ENCODE measurements at regions not wholly inside any gene's neighbourhood (a gene's known extent, or its start where the extent isn't known, plus 50 kb on each side); places are given as distances from the start of the nearest gene placed in this dataset.
A peak's percentile ranks its signal among the peaks of the same experiment; 100 is the strongest.

DNA sequence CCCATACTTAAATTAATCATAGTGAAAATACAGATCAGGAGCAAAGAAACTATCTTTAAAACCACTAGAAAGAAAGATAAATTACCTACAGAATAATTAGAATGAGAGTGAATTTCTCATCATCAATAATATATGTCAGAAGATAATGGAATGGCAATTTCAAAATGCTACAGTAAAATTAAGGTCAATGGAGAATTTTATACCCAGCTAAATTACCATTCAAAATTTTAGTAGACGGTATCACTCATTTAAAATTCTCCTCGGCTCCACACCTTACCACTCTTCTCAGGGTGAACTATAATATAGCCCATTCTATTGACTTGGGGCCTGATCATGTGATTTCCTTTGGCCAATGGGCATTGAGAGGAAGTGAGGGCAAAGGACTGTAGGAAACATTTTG, 192.5 kb upstream of the TCERG1L start:
- ATAC-seq (ENCODE audit: low read depth) = no peak
- no peaks in the 10 kb centered on the region for H3K27me3 ChIP-seq (ENCODE audit: insufficient read depth, poor library complexity, severe bottlenecking)
- no peaks in the 10 kb centered on the region for H3K4me1 ChIP-seq (ENCODE audit: insufficient read depth, poor library complexity, severe bottlenecking)
- H3K9me3 ChIP-seq (ENCODE audit: severe bottlenecking) = peaks cover 12% of the 10 kb centered on the region
- TF ChIP-seq, protein P1, sequence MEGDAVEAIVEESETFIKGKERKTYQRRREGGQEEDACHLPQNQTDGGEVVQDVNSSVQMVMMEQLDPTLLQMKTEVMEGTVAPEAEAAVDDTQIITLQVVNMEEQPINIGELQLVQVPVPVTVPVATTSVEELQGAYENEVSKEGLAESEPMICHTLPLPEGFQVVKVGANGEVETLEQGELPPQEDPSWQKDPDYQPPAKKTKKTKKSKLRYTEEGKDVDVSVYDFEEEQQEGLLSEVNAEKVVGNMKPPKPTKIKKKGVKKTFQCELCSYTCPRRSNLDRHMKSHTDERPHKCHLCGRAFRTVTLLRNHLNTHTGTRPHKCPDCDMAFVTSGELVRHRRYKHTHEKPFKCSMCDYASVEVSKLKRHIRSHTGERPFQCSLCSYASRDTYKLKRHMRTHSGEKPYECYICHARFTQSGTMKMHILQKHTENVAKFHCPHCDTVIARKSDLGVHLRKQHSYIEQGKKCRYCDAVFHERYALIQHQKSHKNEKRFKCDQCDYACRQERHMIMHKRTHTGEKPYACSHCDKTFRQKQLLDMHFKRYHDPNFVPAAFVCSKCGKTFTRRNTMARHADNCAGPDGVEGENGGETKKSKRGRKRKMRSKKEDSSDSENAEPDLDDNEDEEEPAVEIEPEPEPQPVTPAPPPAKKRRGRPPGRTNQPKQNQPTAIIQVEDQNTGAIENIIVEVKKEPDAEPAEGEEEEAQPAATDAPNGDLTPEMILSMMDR (IDR thresholded peaks at IDR 0.05; ENCODE audit: poor library complexity, severe bottlenecking) = no peak
- DNase-seq (ENCODE audit: low spot score) = no peak
- no peak overlapping the region for H3K27ac ChIP-seq (ENCODE audit: poor library complexity, severe bottlenecking)
- H3K4me3 ChIP-seq (ENCODE audit: severe bottlenecking) = no peak overlapping the region
- H3K36me3 ChIP-seq (ENCODE audit: low read depth) = no peaks in the 10 kb centered on the region

DNA sequence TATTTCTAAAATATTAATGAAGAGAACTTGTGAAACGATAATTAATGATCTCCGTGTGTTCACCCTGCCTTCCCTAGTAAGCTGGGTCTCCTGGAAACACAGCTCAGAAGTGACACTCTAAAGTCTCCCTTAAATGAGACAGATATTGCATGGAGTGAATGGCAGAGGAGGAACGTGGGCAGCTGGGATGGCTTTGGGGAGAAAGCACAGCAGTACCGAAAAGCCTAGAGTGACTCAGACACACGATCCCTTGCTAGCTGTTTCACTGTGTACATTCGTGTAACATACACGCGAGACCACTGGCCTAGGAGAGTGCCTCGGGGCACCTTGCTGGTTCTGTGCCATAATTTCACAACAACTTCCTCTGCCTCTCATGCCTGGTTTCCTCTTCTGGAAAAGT, 199.9 kb upstream of the TCERG1L start:
- ATAC-seq (ENCODE audit: low read depth) (no peak), DNase-seq (ENCODE audit: low spot score) (no peak)
- no peaks in the 10 kb centered on the region for H3K36me3 ChIP-seq (ENCODE audit: low read depth)
- no peak overlapping the region for H3K4me3 ChIP-seq (ENCODE audit: severe bottlenecking)
- TF ChIP-seq, protein P1 (IDR thresholded peaks at IDR 0.05; ENCODE audit: poor library complexity, severe bottlenecking) = no peak
- no peak overlapping the region for H3K27ac ChIP-seq (ENCODE audit: poor library complexity, severe bottlenecking)
- no peaks in the 10 kb centered on the region for H3K27me3 ChIP-seq (ENCODE audit: insufficient read depth, poor library complexity, severe bottlenecking)
- H3K4me1 ChIP-seq (ENCODE audit: insufficient read depth, poor library complexity, severe bottlenecking) = no peaks in the 10 kb centered on the region
- peaks cover 2% of the 10 kb centered on the region for H3K9me3 ChIP-seq (ENCODE audit: severe bottlenecking)

DNA sequence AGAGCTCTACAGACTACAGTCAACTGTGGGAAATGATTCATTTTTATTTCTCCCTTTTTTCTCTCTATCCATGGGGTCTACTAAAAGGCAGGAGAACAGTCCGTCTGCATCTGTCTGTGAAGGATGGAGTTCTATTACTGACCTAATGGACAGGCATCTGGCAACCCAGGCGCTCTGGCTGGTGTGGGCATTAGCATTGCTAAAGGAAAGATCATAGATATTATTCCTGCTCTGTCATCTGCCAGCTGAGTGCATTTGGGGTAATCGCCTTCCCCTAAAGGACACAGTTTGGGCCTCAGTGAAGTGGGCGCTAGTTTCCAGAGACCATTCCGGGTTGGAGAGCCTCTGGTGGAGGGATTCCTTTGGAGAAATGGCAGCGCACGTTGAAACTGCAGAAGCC, 201.3 kb upstream of the TCERG1L start:
- no peak for ATAC-seq (ENCODE audit: low read depth)
- no peaks in the 10 kb centered on the region for H3K27me3 ChIP-seq (ENCODE audit: insufficient read depth, poor library complexity, severe bottlenecking)

DNA sequence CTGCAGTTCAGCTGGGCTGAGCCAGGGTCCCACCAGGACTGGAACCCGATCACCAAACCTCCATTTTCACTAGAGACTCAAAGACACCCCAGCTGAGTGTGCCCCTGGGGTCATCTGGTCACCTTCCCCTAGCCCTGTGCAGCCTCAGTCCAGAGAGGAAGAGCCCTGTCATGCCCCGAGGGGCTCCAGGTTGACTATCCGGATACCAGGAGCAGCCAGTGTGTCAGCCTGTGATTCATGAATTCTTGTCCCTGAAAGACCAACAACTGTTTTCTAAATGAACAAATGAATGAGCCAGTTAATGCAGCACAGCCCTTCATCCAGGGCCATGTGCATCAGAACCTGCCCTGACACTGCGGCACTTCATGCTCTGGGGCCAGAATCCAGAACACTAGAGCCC, 201.9 kb upstream of the TCERG1L start:
- DNase-seq (ENCODE audit: low spot score) (no peak), ATAC-seq (ENCODE audit: low read depth) (peak; percentile 50; the same call in 2 of the 3 replicates)
- Histone ChIP-seq H3K27ac (ENCODE audit: poor library complexity, severe bottlenecking) (no peak overlapping the region), H3K4me3 (ENCODE audit: severe bottlenecking) (no peak overlapping the region), H3K9me3 (ENCODE audit: severe bottlenecking) (peaks cover 2% of the 10 kb centered on the region), H3K27me3 (ENCODE audit: insufficient read depth, poor library complexity, severe bottlenecking) (no peaks in the 10 kb centered on the region), H3K36me3 (ENCODE audit: low read depth) (no peaks in the 10 kb centered on the region), H3K4me1 (ENCODE audit: insufficient read depth, poor library complexity, severe bottlenecking) (no peaks in the 10 kb centered on the region)
- TF ChIP-seq, protein P1 (IDR thresholded peaks at IDR 0.05; ENCODE audit: poor library complexity, severe bottlenecking) = no peak

More for the DNA sequence above, 201.3 kb upstream of the TCERG1L start:
- peaks cover 2% of the 10 kb centered on the region for H3K9me3 ChIP-seq (ENCODE audit: severe bottlenecking)
- no peak overlapping the region for H3K27ac ChIP-seq (ENCODE audit: poor library complexity, severe bottlenecking)
- no peak overlapping the region for H3K4me3 ChIP-seq (ENCODE audit: severe bottlenecking)
- no peaks in the 10 kb centered on the region for H3K36me3 ChIP-seq (ENCODE audit: low read depth)
- TF ChIP-seq, protein P1 (IDR thresholded peaks at IDR 0.05; ENCODE audit: poor library complexity, severe bottlenecking) = no peak
- H3K4me1 ChIP-seq (ENCODE audit: insufficient read depth, poor library complexity, severe bottlenecking) = no peaks in the 10 kb centered on the region
- no peak for DNase-seq (ENCODE audit: low spot score)

DNA sequence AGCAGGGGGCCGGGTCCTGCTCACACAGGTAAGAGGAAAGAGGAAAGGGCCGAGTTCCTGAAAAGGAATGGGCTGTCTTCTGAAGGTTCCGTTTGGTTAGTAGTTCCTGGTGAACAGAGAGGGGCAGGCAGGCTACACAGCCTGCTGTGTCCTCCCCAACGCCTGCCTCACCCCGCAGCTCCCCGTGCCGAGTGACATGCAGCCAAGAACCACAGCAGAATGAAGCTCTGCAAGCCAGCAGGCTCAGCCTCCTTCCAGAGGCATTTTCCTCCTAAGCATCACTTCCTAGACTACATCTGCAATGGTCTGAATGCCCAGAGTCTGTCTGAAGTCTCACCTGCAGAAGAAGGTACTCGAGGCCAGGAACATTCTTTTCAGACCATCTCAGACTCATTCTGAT, 202.4 kb upstream of the TCERG1L start:
- DNase-seq (ENCODE audit: low spot score) (no peak), ATAC-seq (ENCODE audit: low read depth) (no peak)
- H3K36me3 ChIP-seq (ENCODE audit: low read depth) = no peaks in the 10 kb centered on the region
- H3K27ac ChIP-seq (ENCODE audit: poor library complexity, severe bottlenecking) = no peak overlapping the region
- H3K9me3 ChIP-seq (ENCODE audit: severe bottlenecking) = peaks cover 2% of the 10 kb centered on the region
- H3K4me1 ChIP-seq (ENCODE audit: insufficient read depth, poor library complexity, severe bottlenecking) = no peaks in the 10 kb centered on the region
- TF ChIP-seq, protein P1 (IDR thresholded peaks at IDR 0.05; ENCODE audit: poor library complexity, severe bottlenecking) = no peak
- no peak overlapping the region for H3K4me3 ChIP-seq (ENCODE audit: severe bottlenecking)
- H3K27me3 ChIP-seq (ENCODE audit: insufficient read depth, poor library complexity, severe bottlenecking) = no peaks in the 10 kb centered on the region
